LNCaP clone FGC (cell line): ENCODE measurements at regions not wholly inside any gene's neighbourhood (a gene's known extent, or its start where the extent isn't known, plus 50 kb on each side); places are given as distances from the start of the nearest gene placed in this dataset.
"Not testable (repeated sequence)": the region's sequence is repeated elsewhere in the genome, so short reads cannot be mapped to it uniquely, and the experiment has no call there.

Experiments
- DNase-seq: peaks from one replicate; pipeline ENCODE4 v3.0.0-alpha.2; 2011; ENCODE audit warnings: low read depth
- H3K4me3 ChIP-seq: 2 replicates; pipeline ENCODE4 v1.5.1; 2011; ENCODE audit warnings: mild to moderate bottlenecking, low read depth, low read length, control low read depth
- TF ChIP-seq, protein P1 (sequence below): IDR thresholded peaks from 2 replicates; pipeline ENCODE4 v1.5.1; 2012; ENCODE audit warnings: mild to moderate bottlenecking; ENCODE audit not compliant: control insufficient read depth, insufficient read depth; ENCODE audit errors: extremely low read depth

DNA sequence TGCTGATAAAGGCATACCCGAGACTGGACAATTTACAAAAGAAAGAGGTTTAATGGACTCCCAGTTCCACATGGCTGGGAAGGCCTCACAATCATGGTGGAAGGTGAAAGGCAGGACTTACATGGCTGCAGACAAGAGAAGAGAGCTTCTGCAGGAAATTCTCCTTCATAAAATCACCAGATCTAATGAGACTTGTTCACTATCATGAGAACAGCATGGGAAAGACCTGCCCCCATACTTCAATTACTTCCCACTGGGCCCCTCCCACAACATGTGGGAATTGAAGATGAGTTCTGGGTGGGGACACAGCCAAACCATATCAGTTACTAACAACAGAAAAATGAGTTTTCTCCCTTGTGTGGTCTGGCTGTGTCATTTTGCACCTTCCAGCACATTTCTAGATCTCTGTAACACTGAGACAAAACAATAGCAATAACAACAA is 741.4 kb downstream of the KCNT2 start:
- no peak for DNase-seq
- no peak overlapping the region for H3K4me3 ChIP-seq
- TF ChIP-seq, protein P1, sequence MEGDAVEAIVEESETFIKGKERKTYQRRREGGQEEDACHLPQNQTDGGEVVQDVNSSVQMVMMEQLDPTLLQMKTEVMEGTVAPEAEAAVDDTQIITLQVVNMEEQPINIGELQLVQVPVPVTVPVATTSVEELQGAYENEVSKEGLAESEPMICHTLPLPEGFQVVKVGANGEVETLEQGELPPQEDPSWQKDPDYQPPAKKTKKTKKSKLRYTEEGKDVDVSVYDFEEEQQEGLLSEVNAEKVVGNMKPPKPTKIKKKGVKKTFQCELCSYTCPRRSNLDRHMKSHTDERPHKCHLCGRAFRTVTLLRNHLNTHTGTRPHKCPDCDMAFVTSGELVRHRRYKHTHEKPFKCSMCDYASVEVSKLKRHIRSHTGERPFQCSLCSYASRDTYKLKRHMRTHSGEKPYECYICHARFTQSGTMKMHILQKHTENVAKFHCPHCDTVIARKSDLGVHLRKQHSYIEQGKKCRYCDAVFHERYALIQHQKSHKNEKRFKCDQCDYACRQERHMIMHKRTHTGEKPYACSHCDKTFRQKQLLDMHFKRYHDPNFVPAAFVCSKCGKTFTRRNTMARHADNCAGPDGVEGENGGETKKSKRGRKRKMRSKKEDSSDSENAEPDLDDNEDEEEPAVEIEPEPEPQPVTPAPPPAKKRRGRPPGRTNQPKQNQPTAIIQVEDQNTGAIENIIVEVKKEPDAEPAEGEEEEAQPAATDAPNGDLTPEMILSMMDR: no peak

DNA sequence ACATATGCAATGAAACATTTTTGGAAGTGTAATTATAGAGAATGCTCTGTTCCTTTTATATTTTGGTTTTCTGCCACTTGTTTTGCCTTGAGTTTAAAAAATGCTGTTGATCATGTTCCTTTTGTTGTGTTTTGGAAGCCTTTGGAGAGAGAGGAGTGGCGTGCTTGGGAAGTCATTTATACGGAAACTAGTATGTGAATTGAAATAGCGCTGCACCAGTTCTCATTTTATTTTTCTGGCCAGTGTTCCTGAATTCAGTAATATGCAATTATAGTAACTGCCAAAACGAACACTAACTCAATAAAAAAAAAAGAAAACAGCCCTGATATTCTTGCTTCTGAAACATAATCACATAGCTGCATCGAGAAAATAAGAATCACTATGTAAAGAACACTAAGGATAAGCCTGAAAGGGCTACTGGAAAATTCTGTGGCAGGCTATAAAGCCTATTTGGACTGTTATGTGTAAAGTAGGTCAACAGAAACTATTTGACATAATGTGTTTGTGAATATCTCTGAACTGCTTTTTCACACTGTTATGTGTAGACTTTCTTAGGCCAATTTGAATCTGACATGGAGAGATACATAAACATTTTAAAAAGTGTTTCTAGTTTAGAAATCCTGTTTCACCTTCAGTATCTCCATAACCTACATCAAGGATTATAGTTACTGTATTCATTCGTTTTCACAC is 742.0 kb downstream of the KCNT2 start:
- no peak for DNase-seq
- no peak overlapping the region for H3K4me3 ChIP-seq
- TF ChIP-seq, protein P1: no peak

DNA sequence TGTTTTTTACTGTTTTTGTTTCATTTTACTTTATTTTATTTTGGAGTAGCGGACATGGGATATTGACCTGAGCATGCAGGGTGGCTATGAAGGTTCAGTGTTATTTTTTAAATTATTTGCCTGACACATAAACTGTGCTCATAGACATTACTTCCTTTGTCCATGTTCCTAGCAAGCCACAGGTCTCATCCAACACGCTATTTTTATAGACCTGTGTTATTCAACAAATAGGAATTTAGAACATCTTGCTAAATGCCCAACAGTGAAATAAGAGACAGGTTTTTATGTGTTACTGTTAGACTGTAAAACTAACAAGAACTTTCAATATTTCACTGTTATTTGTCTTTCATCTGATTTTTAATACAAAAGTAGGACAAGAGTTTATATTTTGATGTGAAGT is 756.4 kb downstream of the KCNT2 start:
- DNase-seq: no peak
- no peak overlapping the region for H3K4me3 ChIP-seq
- TF ChIP-seq, protein P1: no peak

DNA sequence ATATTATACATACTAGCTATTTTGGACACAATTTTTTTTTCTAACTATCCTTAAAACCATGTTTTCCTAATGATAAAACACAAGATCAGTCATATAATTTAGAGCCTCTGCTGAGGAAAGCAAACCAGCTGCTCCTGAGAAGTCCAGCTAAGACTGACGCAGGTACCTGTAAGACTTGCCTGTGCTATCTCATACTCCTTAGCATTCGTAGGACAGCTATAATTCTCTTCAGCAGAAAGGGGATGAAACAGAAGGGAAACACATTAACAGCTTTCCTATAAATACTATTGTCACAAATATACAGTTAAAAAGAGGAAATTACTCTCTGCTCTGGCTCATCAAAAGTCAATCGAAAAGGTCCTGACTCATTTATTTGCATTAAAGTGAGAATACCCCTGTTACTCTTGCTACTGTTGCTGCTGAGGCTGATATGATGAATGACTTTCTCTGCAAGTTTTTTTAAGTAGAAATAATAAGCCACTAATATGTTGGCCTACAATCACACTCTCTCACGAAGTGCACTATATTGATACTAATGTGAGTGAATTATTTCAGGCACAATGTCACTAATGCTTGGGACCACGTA is 757.1 kb downstream of the KCNT2 start:
- H3K4me3 ChIP-seq: no peak overlapping the region
- no peak for DNase-seq
- TF ChIP-seq, protein P1: no peak

DNA sequence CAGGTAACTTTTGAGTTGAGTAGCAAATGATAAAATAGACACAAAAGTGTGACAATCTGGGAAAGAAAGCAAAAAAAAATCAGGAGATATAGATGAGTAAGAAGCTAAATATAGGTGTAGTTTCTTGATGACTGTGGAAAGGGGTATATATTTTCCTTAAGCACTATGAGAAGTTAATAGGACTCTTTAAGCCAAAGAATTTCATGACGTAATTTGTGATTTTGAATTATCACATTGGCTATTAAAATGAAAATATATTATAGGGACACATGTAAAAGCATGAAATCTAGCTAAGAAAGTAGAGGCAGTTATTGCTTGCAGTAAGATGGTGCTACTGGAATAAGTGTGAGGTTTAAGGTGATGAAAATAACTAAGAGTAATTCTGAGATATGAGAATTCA is 759.1 kb downstream of the KCNT2 start:
- DNase-seq: no peak

DNA sequence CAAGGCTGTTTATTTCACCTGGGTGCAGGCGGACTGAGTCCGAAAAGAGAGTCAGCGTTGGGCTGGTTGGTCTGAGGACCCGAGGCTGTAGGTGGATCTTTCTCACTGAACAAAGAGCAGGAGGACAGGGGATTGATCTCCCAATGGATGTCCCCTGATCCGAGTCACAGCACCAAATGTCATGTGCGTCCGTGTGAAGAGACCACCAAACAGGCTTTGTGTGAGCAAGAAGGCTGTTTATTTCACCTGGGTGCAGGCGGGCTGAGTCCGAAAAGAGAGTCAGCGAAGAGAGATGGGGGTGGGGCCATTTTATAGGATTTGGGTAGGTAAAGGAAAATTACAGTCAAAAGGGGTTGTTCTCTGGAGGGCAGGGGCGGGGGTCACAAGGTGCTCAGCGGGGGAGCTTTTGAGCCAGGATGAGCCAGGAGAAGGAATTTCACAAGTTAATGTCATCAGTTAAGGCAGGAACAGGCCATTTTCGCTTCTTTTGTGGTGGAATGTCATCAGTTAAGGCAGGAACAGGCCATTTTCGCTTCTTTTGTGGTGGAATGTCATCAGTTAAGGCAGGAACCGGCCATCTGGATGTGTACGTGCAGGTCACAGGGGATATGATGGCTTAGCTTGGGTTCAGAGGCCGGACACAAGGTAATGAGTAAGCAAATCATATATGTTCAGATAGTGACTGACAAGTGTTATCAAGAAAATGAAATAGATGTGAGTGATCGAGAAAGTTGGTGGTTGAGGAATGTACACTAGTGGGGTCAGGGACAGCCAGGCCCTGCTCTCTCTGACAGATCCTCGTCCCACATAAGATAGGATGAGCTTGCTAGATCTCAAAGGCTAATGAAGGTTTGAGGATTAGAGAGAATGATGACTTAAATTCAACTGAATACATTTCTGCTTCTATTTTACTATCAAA is 760.0 kb downstream of the KCNT2 start:
- not testable (repeated sequence) for DNase-seq, H3K4me3 ChIP-seq

More for the DNA sequence above, 759.1 kb downstream of the KCNT2 start:
- TF ChIP-seq, protein P1: no peak
- no peak overlapping the region for H3K4me3 ChIP-seq

DNA sequence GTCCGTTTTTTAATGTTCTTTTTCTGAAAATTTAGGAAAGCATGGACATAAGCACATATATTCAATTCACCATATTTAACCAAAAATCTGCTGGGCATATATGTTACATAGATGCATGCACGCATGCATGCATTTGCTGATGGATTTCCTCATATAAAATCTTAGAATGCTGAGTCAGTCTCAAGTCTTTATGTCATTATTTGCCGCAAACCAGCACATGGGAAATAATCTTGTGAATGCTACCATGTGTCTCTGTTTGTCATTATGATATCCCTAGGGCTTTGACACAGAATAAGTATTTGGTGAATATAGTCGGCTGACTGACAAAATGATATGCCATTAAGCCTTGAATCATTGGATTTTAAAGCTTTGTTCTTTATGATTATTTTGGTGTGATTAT is 776.5 kb downstream of the KCNT2 start:
- TF ChIP-seq, protein P1: no peak
- DNase-seq: no peak
- no peak overlapping the region for H3K4me3 ChIP-seq
